HG03342 (cell line): ENCODE measurements at regions not wholly inside any gene's neighbourhood (a gene's known extent, or its start where the extent isn't known, plus 50 kb on each side); places are given as distances from the start of the nearest gene placed in this dataset.
A peak's percentile ranks its signal among the peaks of the same experiment; 100 is the strongest.

Experiments used
- ATAC-seq: cut with Tn5 transposase; IDR thresholded peaks from one replicate; pipeline ENCODE4 v1.9.1; 2021; ENCODE audit warnings: mild to moderate bottlenecking, moderate library complexity; ENCODE audit not compliant: unreplicated experiment

GRCh38 chrX:87727620-87728019 lies 210.0 kb downstream of the KLHL4 start:
- ATAC-seq = no peak

- ATAC-seq = no peak
Observed at GRCh38 chrX:87728024-87728423, 210.4 kb downstream of the KLHL4 start.

GRCh38 chrX:87728459-87728858 lies 210.9 kb downstream of the KLHL4 start:
- ATAC-seq = no peak

- ATAC-seq = no peak
Observed at GRCh38 chrX:87732133-87732532, 214.5 kb downstream of the KLHL4 start.

- ATAC-seq = no peak
Observed at GRCh38 chrX:87736576-87736975, 219.0 kb downstream of the KLHL4 start.

- no peak for ATAC-seq
Observed at GRCh38 chrX:87744391-87744790, 226.8 kb downstream of the KLHL4 start.

- no peak for ATAC-seq
Observed at GRCh38 chrX:87755493-87755892, 237.9 kb downstream of the KLHL4 start.

GRCh38 chrX:87788976-87789375 lies 271.4 kb downstream of the KLHL4 start:
- ATAC-seq = no peak

- no peak for ATAC-seq
Observed at GRCh38 chrX:87798039-87798438, 280.4 kb downstream of the KLHL4 start.

- no peak for ATAC-seq
Observed at GRCh38 chrX:87805829-87806490, 288.4 kb downstream of the KLHL4 start.

GRCh38 chrX:87808576-87809243 lies 291.1 kb downstream of the KLHL4 start:
- no peak for ATAC-seq

GRCh38 chrX:87813566-87813965 lies 296.0 kb downstream of the KLHL4 start:
- no peak for ATAC-seq

GRCh38 chrX:87846956-87847355 lies 329.4 kb downstream of the KLHL4 start:
- ATAC-seq = no peak

GRCh38 chrX:87873347-87873941 lies 355.8 kb downstream of the KLHL4 start:
- peak; percentile 58 for ATAC-seq

GRCh38 chrX:87874043-87874442 lies 356.4 kb downstream of the KLHL4 start:
- ATAC-seq = no peak

- no peak for ATAC-seq
Observed at GRCh38 chrX:87878926-87879325, 361.3 kb downstream of the KLHL4 start.

- ATAC-seq = no peak
Observed at GRCh38 chrX:87890437-87890836, 372.8 kb downstream of the KLHL4 start.

- no peak for ATAC-seq
Observed at GRCh38 chrX:87895421-87895820, 377.8 kb downstream of the KLHL4 start.

GRCh38 chrX:87896057-87896456 lies 378.5 kb downstream of the KLHL4 start:
- no peak for ATAC-seq

- peak; percentile 73 for ATAC-seq
Observed at GRCh38 chrX:87900320-87900908, 382.8 kb downstream of the KLHL4 start.

- no peak for ATAC-seq
Observed at GRCh38 chrX:87901060-87901459, 383.5 kb downstream of the KLHL4 start.

- no peak for ATAC-seq
Observed at GRCh38 chrX:87914726-87915125, 397.1 kb downstream of the KLHL4 start.
